GM18909 (cell line): ENCODE measurements at regions not wholly inside any gene's neighbourhood (a gene's known extent, or its start where the extent isn't known, plus 50 kb on each side); places are given as distances from the start of the nearest gene placed in this dataset.

Experiments used
- ATAC-seq: cut with Tn5 transposase; IDR thresholded peaks from one replicate; pipeline ENCODE4 v1.9.1; 2021; ENCODE audit warnings: mild to moderate bottlenecking; ENCODE audit not compliant: unreplicated experiment, poor library complexity

DNA sequence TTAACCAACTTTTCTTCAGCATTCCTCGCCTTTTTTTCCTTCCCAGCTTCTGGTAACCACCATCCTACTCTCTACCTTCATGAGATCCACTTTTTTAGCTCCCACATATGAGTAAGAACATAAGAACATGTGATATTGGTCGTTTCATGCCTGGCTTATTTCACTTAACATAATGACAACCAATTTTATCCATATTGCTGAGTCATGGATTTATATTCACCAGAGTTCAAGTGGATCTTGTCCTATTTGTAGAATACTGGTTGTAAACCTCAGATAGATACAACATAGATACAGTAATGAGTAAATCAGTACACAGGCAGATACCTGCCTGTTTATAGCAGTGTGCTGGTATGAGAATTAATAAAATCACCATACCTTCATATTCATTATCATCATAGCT, 412.0 kb upstream of the RBMS3 start:
- no peak for ATAC-seq

DNA sequence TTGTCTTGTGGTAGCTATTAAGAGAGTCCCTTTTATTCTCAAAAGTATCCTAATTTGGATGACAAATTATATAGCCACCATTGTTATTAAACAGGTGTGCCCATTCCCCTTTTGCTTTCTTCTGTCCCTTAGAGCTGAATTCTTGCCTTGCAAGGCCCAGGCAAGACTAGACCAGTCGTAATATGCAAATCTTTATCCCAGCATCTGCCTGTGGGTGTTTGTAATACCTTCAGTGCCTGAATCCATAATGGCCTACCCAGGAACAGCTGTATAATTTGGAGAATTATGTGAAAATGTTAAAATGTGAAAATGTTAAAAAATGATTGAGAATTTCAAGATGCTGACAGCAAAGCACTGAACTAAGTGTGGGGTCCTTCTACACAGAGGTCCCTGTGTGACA, 403.0 kb upstream of the RBMS3 start:
- no peak for ATAC-seq

DNA sequence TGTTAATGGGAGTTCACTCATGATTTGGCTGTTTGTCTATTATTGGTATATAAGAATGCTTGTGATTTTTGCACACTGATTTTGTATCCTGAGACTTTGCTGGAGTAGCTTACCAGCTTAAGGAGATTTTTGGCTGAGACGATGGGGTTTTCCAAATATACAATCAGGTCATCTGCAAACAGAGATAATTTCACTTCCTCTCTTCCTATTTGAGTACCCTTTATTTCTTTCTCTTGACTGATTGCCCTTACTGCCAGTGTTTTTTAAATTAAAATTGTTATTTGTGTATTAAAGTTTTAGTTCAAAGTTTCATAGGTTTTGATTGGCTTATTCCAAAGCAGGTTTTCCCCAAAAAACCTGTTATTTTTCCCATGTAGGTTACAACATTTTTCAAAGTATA, 390.5 kb upstream of the RBMS3 start:
- no peak for ATAC-seq

DNA sequence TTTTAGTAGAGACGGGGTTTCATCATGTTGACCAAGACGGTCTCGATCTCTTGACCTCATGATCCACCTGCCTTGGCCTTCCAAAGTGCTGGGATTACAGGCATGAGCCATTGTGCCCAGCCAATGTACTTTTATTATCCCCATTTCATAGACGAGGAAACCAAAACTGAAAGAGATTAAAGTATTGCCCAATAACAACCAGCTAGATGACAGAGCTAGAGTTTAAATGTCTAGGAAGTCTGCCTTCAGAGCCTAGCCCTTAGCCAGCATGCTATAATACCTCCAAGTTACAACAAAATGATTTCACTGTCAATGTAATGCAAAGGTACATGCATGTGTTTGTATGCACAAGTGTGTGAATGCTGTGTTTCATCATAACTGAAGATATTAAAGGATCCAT, 389.4 kb upstream of the RBMS3 start:
- ATAC-seq = no peak

DNA sequence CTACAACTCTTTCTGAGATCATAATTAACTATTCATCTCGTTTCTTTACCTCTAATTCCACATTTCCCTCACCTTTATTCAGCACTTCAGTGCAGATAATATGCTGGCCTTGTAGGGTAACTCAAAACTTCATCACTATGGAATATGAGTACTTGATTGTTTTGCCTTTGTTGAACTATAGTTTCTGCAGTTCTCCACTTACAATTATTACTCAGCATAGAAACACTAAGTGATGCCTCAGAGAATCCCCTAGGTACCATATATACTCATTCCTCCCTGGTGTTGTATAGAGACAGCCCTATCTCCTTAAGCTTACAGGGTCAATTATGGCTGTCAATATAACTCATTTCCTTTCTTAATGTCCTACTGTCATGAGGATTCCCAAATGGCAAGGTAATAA, 380.6 kb upstream of the RBMS3 start:
- no peak for ATAC-seq

DNA sequence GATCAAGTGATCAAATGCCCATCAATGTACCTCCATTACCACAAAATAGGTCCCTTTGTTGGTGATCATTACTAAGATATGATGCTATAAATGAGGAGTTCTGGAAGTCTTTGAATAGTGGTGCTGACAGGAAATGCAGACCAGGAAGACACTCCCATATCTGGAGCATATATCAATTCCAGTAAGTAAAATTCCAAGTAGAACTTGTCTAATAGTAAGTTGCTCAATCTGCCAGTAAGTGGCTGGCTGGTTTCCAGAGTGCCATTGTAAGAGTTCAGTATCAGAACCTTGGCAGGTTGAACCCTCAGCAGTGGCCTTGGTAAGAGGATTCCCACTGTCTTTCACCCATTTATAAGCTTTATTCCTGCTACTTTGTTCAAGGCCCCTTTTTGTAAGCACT, 379.9 kb upstream of the RBMS3 start:
- no peak for ATAC-seq

DNA sequence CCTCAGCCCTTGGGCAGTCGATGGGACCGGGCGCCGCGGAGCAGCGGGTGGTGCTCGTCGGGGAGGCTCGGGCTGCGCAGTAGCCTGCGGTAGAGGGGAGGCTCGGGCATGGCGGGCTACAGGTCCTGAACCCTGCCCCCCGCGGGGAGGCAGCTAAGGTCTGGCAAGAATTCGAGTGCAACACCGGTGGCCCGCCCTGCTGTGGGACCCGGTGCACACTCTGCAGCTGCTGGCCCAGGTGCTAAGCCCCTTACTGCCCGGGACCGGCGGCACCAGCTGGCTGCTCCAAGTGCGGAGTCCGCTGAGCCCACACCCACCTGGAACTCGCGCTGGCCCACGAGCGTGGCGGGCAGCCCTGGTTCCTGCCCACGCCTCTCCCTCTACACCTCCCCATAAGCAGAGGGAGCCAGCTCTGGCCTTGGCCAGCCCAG, 377.7 kb upstream of the RBMS3 start:
- ATAC-seq = no peak

GRCh38 chr3:28905798-28906197, 375.1 kb upstream of the RBMS3 start:
- no peak for ATAC-seq

GRCh38 chr3:28906561-28907310, 374.1 kb upstream of the RBMS3 start:
- no peak for ATAC-seq

DNA sequence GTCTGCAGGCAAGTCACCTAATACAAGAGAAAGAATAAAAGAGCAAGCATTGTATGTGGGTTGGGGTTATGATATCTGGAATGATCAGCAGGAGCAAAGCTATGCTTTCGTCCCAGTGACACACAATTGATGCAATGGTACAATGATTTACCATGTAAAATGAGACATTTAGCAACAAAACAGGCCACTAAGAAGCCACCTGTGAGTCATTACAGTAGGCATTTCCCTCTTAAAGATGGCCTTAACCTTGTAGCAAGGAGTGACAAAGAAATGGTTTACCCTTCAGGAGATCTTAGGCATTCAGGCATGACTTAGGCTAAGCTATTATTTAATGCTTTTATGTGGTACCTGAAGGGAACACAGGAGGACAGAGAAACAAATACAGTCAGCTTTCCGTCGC, 373.3 kb upstream of the RBMS3 start:
- ATAC-seq = no peak

DNA sequence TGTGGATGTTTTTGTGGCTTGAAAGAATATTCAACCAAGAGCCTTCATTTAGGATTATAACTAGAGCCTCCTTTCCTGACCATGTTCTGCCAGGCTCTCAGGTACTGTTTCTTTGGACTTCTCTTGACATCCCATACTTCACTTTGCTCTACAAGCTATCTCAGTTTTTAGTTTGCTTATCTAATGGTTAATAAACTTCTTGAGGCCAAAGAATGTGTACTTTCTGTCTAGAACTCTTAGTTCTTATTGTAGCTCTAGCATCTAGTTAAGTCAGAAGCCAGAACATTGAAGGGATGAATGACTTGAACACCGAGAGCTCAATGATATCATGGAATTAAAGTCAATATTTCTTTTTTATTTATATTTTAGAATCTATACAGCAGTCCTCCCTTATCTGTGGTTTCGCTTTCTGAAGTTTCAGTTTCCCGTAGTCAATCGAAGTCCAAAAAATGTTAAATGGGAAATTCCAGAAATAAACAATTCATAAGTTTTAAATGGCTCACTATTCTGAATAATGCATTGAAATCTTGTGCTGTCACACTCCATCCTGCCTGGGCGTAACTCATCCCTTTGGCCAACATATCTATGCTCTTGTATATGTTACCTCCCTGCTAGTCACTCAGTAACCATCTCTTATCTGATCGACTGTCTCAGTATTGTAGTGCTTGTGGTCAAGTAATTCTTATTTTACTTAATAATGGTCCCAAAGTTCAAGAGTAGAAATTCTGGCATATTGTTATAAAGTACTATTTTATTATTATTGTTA, 368.6 kb upstream of the RBMS3 start:
- no peak for ATAC-seq

- ATAC-seq = no peak
Measured at GRCh38 chr3:28915741-28916500, 364.9 kb upstream of the RBMS3 start.

DNA sequence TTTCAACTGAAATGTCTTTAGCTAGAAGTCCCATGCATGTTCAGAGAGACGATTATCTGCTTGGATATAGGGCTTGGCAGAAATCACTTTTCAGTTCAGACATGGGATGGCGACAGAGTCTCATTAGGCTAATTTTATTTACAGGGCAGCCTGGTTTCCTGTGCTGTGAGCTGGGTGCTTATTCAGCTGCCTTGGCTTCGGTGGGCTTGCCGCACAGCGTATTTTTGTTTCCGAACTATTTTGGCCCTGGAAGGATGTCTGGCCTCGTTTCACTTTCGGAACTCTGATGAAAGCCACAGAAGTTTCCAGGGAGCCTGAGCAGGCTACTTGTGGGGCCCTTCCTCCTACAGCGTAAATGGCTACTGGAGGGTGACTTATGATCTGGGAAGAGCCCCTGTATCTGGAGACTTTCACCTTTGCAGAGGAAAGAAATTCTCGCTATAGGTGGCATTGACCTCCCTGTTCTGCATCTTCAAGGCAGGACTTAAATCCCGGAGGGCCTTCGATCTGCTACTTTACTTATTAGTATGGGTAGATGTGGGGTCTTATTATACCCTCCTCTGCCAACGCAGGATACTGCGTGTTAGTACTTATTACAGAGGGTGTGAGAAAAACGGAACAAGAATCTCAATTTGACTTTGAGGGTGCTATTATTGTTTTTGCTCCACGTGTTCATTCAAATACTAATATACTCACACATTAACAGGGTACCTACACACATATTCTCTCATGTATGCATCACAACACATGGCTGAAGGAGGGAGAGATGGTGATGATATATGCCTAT, 364.0 kb upstream of the RBMS3 start:
- ATAC-seq = peak; percentile 95

- ATAC-seq = no peak
Measured at GRCh38 chr3:28917895-28918475, 362.9 kb upstream of the RBMS3 start.

- ATAC-seq = no peak
Measured at GRCh38 chr3:28922376-28922775, 358.5 kb upstream of the RBMS3 start.

DNA sequence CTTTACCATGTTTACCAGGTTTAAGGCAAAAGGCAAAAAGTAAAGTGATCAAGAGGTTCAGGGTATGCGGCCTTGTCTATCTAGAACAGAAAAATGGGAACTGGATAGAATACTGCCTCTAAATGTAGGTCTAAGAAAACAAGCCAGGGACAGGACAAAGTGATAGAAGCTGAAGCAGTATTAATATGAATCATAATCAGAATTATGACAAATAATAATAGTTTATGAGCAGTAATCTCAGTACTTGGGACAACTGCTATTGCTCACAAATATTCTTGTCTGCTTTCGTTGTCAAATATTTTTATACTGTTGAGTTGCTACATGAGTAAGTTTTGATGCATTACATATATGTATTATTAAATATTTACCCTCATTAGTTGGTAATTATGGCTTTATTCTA, 356.9 kb upstream of the RBMS3 start:
- ATAC-seq = no peak

DNA sequence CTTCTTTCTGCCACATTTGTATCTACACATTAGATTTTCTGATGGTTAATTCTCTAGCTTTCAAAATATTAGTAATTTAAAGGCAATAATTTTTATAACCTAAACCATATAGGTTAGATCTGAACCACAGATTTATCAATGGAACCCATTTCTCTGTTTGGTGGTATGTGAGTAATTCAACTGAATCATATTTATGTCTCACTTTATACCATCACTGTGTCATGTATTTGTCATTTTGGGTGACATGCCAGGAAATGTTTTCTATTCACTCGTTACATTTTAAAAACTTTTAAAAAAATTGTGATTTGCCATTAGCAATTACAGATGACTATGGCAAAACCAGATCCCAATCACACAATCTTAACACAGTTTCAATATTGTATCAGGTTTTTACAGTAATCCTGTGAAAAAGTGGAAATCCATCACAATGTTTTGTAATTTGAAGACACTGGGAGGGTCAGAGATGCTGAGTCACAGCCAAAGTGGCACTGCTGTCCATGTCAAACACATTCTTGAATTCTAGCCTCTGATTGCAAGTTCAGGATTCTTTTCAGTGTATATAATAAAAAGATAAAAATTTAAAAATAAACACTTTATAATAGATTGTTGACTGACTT, 356.0 kb upstream of the RBMS3 start:
- ATAC-seq = no peak

DNA sequence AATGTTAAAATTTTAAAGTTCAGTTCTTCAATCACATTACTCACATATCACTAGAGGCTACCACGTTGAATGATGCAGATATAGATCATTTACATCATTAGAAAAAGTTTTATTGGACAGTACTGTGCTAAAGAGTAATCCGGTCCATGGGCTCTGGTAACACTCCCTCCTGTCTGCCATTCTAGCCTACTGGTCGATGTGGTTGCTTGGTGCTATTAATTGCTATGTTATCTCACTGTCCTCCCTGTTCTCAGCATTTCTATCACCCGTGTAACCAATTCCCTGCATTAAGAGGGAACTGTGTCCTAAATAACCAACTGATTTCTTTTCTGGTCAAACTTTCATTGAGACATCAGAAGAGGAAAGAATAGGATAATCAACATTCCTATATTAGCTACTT, 347.5 kb upstream of the RBMS3 start:
- ATAC-seq = no peak

DNA sequence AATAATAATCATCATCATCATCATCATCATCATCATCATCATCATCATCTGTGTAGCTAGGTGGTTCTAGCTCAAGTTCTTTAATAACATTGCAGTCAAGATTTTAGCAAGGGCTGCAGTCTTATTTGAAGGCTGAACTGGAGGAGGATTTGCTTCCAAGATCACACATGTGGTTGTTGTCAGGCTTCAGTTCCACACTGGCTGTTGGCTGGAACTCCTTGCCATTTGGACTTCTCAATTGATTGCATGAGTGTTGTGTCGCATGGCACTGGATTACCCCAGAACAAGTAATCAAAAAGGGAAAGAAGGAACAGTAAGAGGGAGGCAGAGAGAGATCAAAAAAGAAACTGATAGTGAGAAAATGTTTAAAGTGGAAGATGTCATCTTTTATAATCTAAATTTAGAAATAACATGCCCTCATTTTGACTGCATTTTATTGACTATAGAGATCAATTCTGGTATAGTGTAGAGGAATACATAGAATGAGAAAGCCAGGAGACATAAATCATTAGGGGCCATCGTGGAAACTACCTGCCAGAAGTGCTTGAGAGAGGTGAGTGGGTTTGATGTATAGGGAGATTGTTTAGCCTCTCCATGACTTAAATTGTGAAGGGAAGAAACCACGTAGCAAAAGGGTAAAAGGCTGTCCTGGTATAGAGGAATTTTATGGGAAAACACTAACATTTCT, 346.6 kb upstream of the RBMS3 start:
- ATAC-seq = peak; percentile 54
